IMR-90 (cell line): ENCODE measurements at regions not wholly inside any gene's neighbourhood (a gene's known extent, or its start where the extent isn't known, plus 50 kb on each side); places are given as distances from the start of the nearest gene placed in this dataset.
A peak's percentile ranks its signal among the peaks of the same experiment; 100 is the strongest.

Experiments used
- ATAC-seq: fragments of 200-7000 bp; cut with Tn5 transposase; 2 replicates; pipeline ENCODE4 v1.9.1; 2020; ENCODE audit warnings: low read depth, mild to moderate bottlenecking, moderate library complexity
- BruUV-seq: library from RNA; stranded (reverse); fragments of 400-500 nt; replicated peaks from 2 replicates; lab custom pipeline; 2021; lab: Mats Ljungman, UMichigan
- CTCF ChIA-PET: fragments of 300-600 bp; formaldehyde crosslinking; extraction: SDS; loops from one replicate; lab custom pipeline; 2021; ENCODE audit warnings: antibody characterized with exemption; lab: Yijun Ruan, JAX
- POLR2A ChIA-PET: fragments of 300-600 bp; sonication (Branson Sonifier 250); formaldehyde crosslinking; loops from one replicate; lab custom pipeline; 2022; ENCODE audit warnings: antibody characterized with exemption; ENCODE audit not compliant: unreplicated experiment; lab: Charles Lee
- DNase-seq: peaks from one replicate; pipeline ENCODE4 v3.0.0; 2013
- H2AFZ ChIP-seq: replicated peaks from 2 replicates; pipeline ENCODE3; 2013; ENCODE audit warnings: low read length, mild to moderate bottlenecking; ENCODE audit not compliant: poor library complexity
- H2AK5ac ChIP-seq: 2 replicates; pipeline ENCODE4 v1.6.1; 2013; ENCODE audit warnings: low read depth, low read length, inconsistent platforms
- H2AK9ac ChIP-seq: replicated peaks from 2 replicates; pipeline ENCODE3; 2013; ENCODE audit warnings: mild to moderate bottlenecking, low read depth, low read length, moderate library complexity; ENCODE audit not compliant: poor library complexity
- H2BK120ac ChIP-seq: 2 replicates; pipeline ENCODE4 v1.6.1; 2013; ENCODE audit warnings: low read depth, low read length, inconsistent platforms
- H2BK15ac ChIP-seq: 3 replicates; pipeline ENCODE4 v1.6.1; 2013; ENCODE audit warnings: low read depth, low read length, inconsistent platforms
- H2BK20ac ChIP-seq: 2 replicates; pipeline ENCODE4 v1.6.1; 2013; ENCODE audit warnings: low read depth, mild to moderate bottlenecking, inconsistent platforms, low read length, moderate library complexity
- H2BK5ac ChIP-seq: 2 replicates; pipeline ENCODE4 v1.6.1; 2013; ENCODE audit warnings: mild to moderate bottlenecking, low read depth, low read length, inconsistent platforms; ENCODE audit not compliant: poor library complexity, severe bottlenecking
- H3K14ac ChIP-seq: replicated peaks from 2 replicates; pipeline ENCODE4 v1.6.1; 2013; ENCODE audit warnings: low read depth, low read length, inconsistent platforms
- H3K18ac ChIP-seq: 2 replicates; pipeline ENCODE4 v1.6.1; 2013; ENCODE audit warnings: low read depth, low read length, control low read depth
- H3K23ac ChIP-seq: 2 replicates; pipeline ENCODE4 v1.6.1; 2013; ENCODE audit warnings: low read depth, low read length, inconsistent platforms
- H3K27ac ChIP-seq: 2 replicates; pipeline ENCODE4 v1.5.1; 2013; ENCODE audit warnings: mild to moderate bottlenecking, control low read depth, low read length; ENCODE audit not compliant: insufficient read depth
- H3K27me3 ChIP-seq: 2 replicates; pipeline ENCODE4 v1.6.1; 2013; ENCODE audit warnings: low read length; ENCODE audit not compliant: control insufficient read depth, insufficient read depth
- H3K36me3 ChIP-seq: 2 replicates; pipeline ENCODE4 v1.6.1; 2013; ENCODE audit warnings: low read length, mixed read lengths; ENCODE audit not compliant: control insufficient read depth, insufficient read depth
- H3K4ac ChIP-seq: 2 replicates; pipeline ENCODE4 v1.6.1; 2013; ENCODE audit warnings: low read depth, low read length, inconsistent platforms
- H3K4me1 ChIP-seq: 2 replicates; pipeline ENCODE4 v1.6.1; 2013; ENCODE audit warnings: low read length, mixed read lengths; ENCODE audit not compliant: control insufficient read depth, insufficient read depth
- H3K4me2 ChIP-seq: 2 replicates; pipeline ENCODE4 v1.6.1; 2013; ENCODE audit warnings: low read depth, mild to moderate bottlenecking, control low read depth, low read length, moderate library complexity
- H3K4me3 ChIP-seq: 2 replicates; pipeline ENCODE4 v1.5.1; 2013; ENCODE audit warnings: low read depth, mild to moderate bottlenecking, control low read depth, low read length, moderate library complexity; ENCODE audit not compliant: insufficient read depth
- H3K56ac ChIP-seq: 2 replicates; pipeline ENCODE4 v1.6.1; 2013; ENCODE audit warnings: low read length, inconsistent platforms; ENCODE audit not compliant: insufficient read depth; ENCODE audit errors: extremely low read depth
- H3K79me1 ChIP-seq, 2 experiments: 2 replicates each; pipeline ENCODE4 v1.6.1; 2013; ENCODE audit warnings: low read length in 2 of 2, inconsistent platforms in 1 of 2, low read depth in 1 of 2
- H3K9ac ChIP-seq: 2 replicates; pipeline ENCODE4 v1.6.1; 2013; ENCODE audit warnings: low read depth, low read length, control low read depth
- H3K9me1 ChIP-seq: 2 replicates; pipeline ENCODE4 v1.6.1; 2013; ENCODE audit warnings: low read length, inconsistent platforms; ENCODE audit not compliant: insufficient read depth
- H3K9me3 ChIP-seq: 2 replicates; pipeline ENCODE4 v1.6.1; 2013; ENCODE audit warnings: low read length; ENCODE audit not compliant: control insufficient read depth, insufficient read depth
- H4K20me1 ChIP-seq: 2 replicates; pipeline ENCODE4 v1.6.1; 2013; ENCODE audit warnings: low read length, inconsistent platforms; ENCODE audit not compliant: insufficient read depth
- H4K5ac ChIP-seq: 2 replicates; pipeline ENCODE4 v1.6.1; 2013; ENCODE audit warnings: mild to moderate bottlenecking, low read depth, low read length, control low read depth
- H4K8ac ChIP-seq, 2 experiments: 2 replicates each; pipeline ENCODE4 v1.6.1; 2013; ENCODE audit warnings: low read depth in 2 of 2, low read length in 2 of 2, control low read depth in 1 of 2, inconsistent platforms in 1 of 2
- H4K91ac ChIP-seq: 2 replicates; pipeline ENCODE4 v1.6.1; 2013; ENCODE audit warnings: low read depth, low read length, inconsistent platforms; ENCODE audit not compliant: insufficient read depth
- BHLHE40 ChIP-seq: fragments of 150-350 bp; IDR thresholded peaks from 2 replicates; pipeline ENCODE4 v1.6.1; 2016; ENCODE audit warnings: mild to moderate bottlenecking, low read depth, low read length
- CEBPB ChIP-seq: IDR thresholded peaks from 2 replicates; pipeline ENCODE4 v1.6.1; 2012; ENCODE audit warnings: low read depth, low read length, improper control_type of control experiment
- CHD1 ChIP-seq: IDR thresholded peaks from 2 replicates; pipeline ENCODE4 v1.6.1; 2012; ENCODE audit warnings: low read depth, low read length, improper control_type of control experiment
- MAFK ChIP-seq: IDR thresholded peaks from 2 replicates; pipeline ENCODE4 v1.6.1; 2012; ENCODE audit warnings: low read depth, low read length, improper control_type of control experiment
- WGBS, 2 experiments: methylation state at CpG; one replicate each; pipeline versions ENCODE4 v1.1.5 to v1.1.7; 2013; ENCODE audit warnings: missing lambda C conversion rate in 2 of 2; ENCODE audit not compliant: insufficient read length in 1 of 2; ENCODE audit errors: extremely low coverage in 2 of 2; 5-methylcytosine and 5-hydroxymethylcytosine counted together
- dilution Hi-C: fragments of 300-500 bp; cut with HindIII; formaldehyde crosslinking; loops from one replicate; pipeline ENCODE4 v1.14.3; 2018; ENCODE audit warnings: low sequenced_read_pairs; ENCODE audit not compliant: unreplicated experiment
- in situ Hi-C: fragments of 300-500 bp; cut with MboI; formaldehyde crosslinking; loops from 3 replicates; pipeline ENCODE4 v1.14.3; 2019; ENCODE audit warnings: low sequenced_read_pairs, inconsistent platforms, mixed read lengths
- intact Hi-C: fragments of 100-400 bp; cut with micrococcal nuclease; formaldehyde crosslinking; loops from 2 replicates; pipeline ENCODE4 v1.10.0; 2022

DNA sequence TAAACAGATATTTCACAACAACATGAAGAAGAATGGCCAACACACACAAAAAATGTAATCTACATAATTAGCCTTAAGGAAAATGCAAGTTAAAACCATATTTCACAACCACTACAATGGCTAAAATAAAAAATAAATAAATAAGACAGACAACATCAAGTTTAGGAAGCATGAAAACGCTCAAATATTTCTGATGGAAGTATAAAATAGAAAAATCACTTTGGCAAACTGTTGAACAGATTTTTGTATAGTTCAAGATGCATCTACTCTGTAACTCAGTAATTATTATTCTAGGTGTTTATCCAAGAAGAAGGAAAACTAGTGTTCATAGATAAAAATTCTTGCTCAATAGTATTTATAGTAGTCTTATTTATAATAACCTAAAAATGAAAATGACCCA lies 1410.1 kb upstream of the ADGRB3 start:
- Histone ChIP-seq H3K9me3 (peaks cover 2% of the 10 kb centered on the region), H2BK5ac (no peak overlapping the region), H3K9me1 (no peaks in the 10 kb centered on the region), H2BK15ac (no peak overlapping the region), H2BK20ac (no peak overlapping the region), H4K8ac (no peak overlapping the region), H3K56ac (no peak overlapping the region), H2AK9ac (no peak overlapping the region), H3K4me1 (no peaks in the 10 kb centered on the region), H2BK120ac (no peak overlapping the region), H4K5ac (no peak overlapping the region), H2AK5ac (no peak overlapping the region), H2AFZ (no peak overlapping the region), H3K36me3 (no peaks in the 10 kb centered on the region), H3K4me3 (no peak overlapping the region), H3K23ac (no peak overlapping the region), H3K18ac (no peak overlapping the region), H4K91ac (no peak overlapping the region), H3K4me2 (no peak overlapping the region), H3K79me1 (no peaks in the 10 kb centered on the region), H3K4ac (no peak overlapping the region), H3K14ac (no peak overlapping the region), H3K27ac (no peak overlapping the region), H3K9ac (no peak overlapping the region), H3K27me3 (no peaks in the 10 kb centered on the region), H4K20me1 (no peaks in the 10 kb centered on the region)
- intact Hi-C loops (no loop called here), dilution Hi-C loops (no loop called here), in situ Hi-C loops (no loop called here)
- CTCF ChIA-PET = no interaction called here
- no peak for ATAC-seq
- no CpG with 5 or more reads among the region's 1 CpG for WGBS, 2 experiments
- BruUV-seq = no TSS peak
- TF ChIP-seq CEBPB (0 out of 2 replicates have a peak, but pooled peaks have one; percentile 11), MAFK (0 out of 2 replicates have a peak, but pooled peaks have one; percentile 13), BHLHE40 (no peak), CHD1 (no peak)
- POLR2A ChIA-PET = no interaction called here
- no peak for DNase-seq
